AG04450 (cell line): ENCODE measurements at regions not wholly inside any gene's neighbourhood (a gene's known extent, or its start where the extent isn't known, plus 50 kb on each side); places are given as distances from the start of the nearest gene placed in this dataset.
"Not testable (repeated sequence)": the region's sequence is repeated elsewhere in the genome, so short reads cannot be mapped to it uniquely, and the experiment has no call there.

ENCODE experiments used
- CTCF ChIA-PET: fragments of 300-600, 350-600 bp; formaldehyde crosslinking; extraction: SDS; loops from one replicate; lab custom pipeline; 2022; ENCODE audit warnings: antibody characterized with exemption, inconsistent platforms; lab: Charles Lee
- POLR2A ChIA-PET: fragments of 350-600 bp; formaldehyde crosslinking; extraction: SDS; loops from one replicate; lab custom pipeline; 2021; ENCODE audit warnings: antibody characterized with exemption, inconsistent platforms; lab: Yijun Ruan, JAX
- DNase-seq: peaks from one replicate; pipeline ENCODE4 v3.0.0-alpha.2; 2011; ENCODE audit warnings: low read depth, low spot score
- H3K27ac ChIP-seq: one replicate; pipeline ENCODE4 v1.5.1; 2012; ENCODE audit warnings: low read depth, low read length, control low read depth
- H3K27me3 ChIP-seq: one replicate; pipeline ENCODE4 v1.6.0; 2012; ENCODE audit warnings: low read length; ENCODE audit not compliant: control insufficient read depth, insufficient read depth
- H3K4me3 ChIP-seq: 2 replicates; pipeline ENCODE4 v1.5.1; 2011; ENCODE audit warnings: mild to moderate bottlenecking, low read depth, low read length, control low read depth
- H3K9me3 ChIP-seq: 2 replicates; pipeline ENCODE4 v1.5.1; 2012; ENCODE audit warnings: low read length; ENCODE audit not compliant: control insufficient read depth, insufficient read depth
- CTCF ChIP-seq: IDR thresholded peaks from 2 replicates; pipeline ENCODE4 v1.5.1; 2011; ENCODE audit warnings: low read depth, low read length, control low read depth, inconsistent platforms

- no peak overlapping the region for H3K27ac ChIP-seq
Observed at GRCh38 chrX:3541336-3541735, 172.1 kb downstream of the PRKX start.

GRCh38 chrX:3540105-3540504 lies 173.3 kb downstream of the PRKX start:
- H3K27ac ChIP-seq: no peak overlapping the region
- no peak overlapping the region for H3K4me3 ChIP-seq
- ChIA-PET CTCF (no interaction called here), POLR2A (no interaction called here)
- TF ChIP-seq CTCF: no peak
- H3K9me3 ChIP-seq: no peaks in the 10 kb centered on the region; the same call in 1 of the 2 replicates
- H3K27me3 ChIP-seq: no peaks in the 10 kb centered on the region
- no peak for DNase-seq

More at GRCh38 chrX:3541336-3541735, 172.1 kb downstream of the PRKX start:
- DNase-seq: no peak
- H3K9me3 ChIP-seq: no peaks in the 10 kb centered on the region
- H3K27me3 ChIP-seq: no peaks in the 10 kb centered on the region
- TF ChIP-seq CTCF: no peak
- no peak overlapping the region for H3K4me3 ChIP-seq
- POLR2A ChIA-PET: no interaction called here
- CTCF ChIA-PET: no interaction called here

- POLR2A ChIA-PET: no interaction called here
- no peak overlapping the region for H3K4me3 ChIP-seq
- no peak overlapping the region for H3K27ac ChIP-seq
- H3K27me3 ChIP-seq: no peaks in the 10 kb centered on the region
- no peak for DNase-seq
- TF ChIP-seq CTCF: no peak
- no peaks in the 10 kb centered on the region; the same call in 1 of the 2 replicates for H3K9me3 ChIP-seq
- CTCF ChIA-PET: no interaction called here
Observed at GRCh38 chrX:3532581-3533085, 180.8 kb downstream of the PRKX start.

GRCh38 chrX:3531435-3531834 lies 182.0 kb downstream of the PRKX start:
- DNase-seq, CTCF ChIA-PET, H3K27me3 ChIP-seq, H3K9me3 ChIP-seq, POLR2A ChIA-PET, H3K4me3 ChIP-seq, H3K27ac ChIP-seq: not testable (repeated sequence)

GRCh38 chrX:3529466-3530010 lies 183.1 kb upstream of the MXRA5 start:
- CTCF ChIA-PET: no interaction called here
- POLR2A ChIA-PET: no interaction called here
- Histone ChIP-seq H3K27ac (no peak overlapping the region), H3K27me3 (no peaks in the 10 kb centered on the region), H3K4me3 (no peak overlapping the region), H3K9me3 (no peaks in the 10 kb centered on the region)
- DNase-seq: no peak
- TF ChIP-seq CTCF: no peak

GRCh38 chrX:3527811-3528210 lies 181.4 kb upstream of the MXRA5 start:
- Histone ChIP-seq H3K27me3 (no peaks in the 10 kb centered on the region), H3K4me3 (no peak overlapping the region), H3K9me3 (no peaks in the 10 kb centered on the region), H3K27ac (no peak overlapping the region)
- CTCF ChIA-PET: no interaction called here
- POLR2A ChIA-PET: no interaction called here
- DNase-seq: no peak
- no peak for TF ChIP-seq CTCF
